HCT116 (cell line): ENCODE measurements at regions not wholly inside any gene's neighbourhood (a gene's known extent, or its start where the extent isn't known, plus 50 kb on each side); places are given as distances from the start of the nearest gene placed in this dataset.

Experiments
- ATAC-seq: fragments of 200-7000 bp; cut with Tn5 transposase; 2 replicates; pipeline ENCODE4 v1.9.1; 2020; ENCODE audit warnings: mild to moderate bottlenecking, moderate library complexity
- BruUV-seq: library from RNA; stranded (reverse); fragments of 400-500 nt; replicated peaks from 2 replicates; lab custom pipeline; 2021; lab: Mats Ljungman, UMichigan
- CTCF ChIA-PET: fragments of 300-600 bp; sonication (Branson Sonifier 250); formaldehyde crosslinking; loops from one replicate; lab custom pipeline; 2021; ENCODE audit warnings: antibody characterized with exemption; lab: Charles Lee
- POLR2A ChIA-PET: fragments of 300-600, 350-600 bp; sonication (Branson Sonifier 250); formaldehyde crosslinking; loops from one replicate; lab custom pipeline; 2021; ENCODE audit warnings: antibody characterized with exemption; lab: Charles Lee
- RAD21 ChIA-PET, 2 experiments: fragments of 300-600 bp; sonication (Branson Sonifier 250); formaldehyde crosslinking; loops; one replicate each; lab custom pipeline; 2023; ENCODE audit warnings: low total read pairs in 2 of 2; ENCODE audit not compliant: uncharacterized antibody in 2 of 2, unreplicated experiment in 2 of 2, low non-redundant PET in 1 of 2; lab: Charles Lee
- DNase-seq: peaks from one replicate; pipeline ENCODE4 v3.0.0-alpha.2; 2010; ENCODE audit warnings: low read depth, low spot score
- H2AFZ ChIP-seq: fragments of 200-600 bp; shearing (Covaris generic), sonication (generic); 2 replicates; pipeline ENCODE4 v1.6.1; 2017; ENCODE audit warnings: low read depth, mixed run types, mixed read lengths, antibody characterized with exemption, low read length; ENCODE audit not compliant: poor library complexity, severe bottlenecking
- H3K27ac ChIP-seq: 2 replicates; pipeline ENCODE4 v1.5.1; 2012; ENCODE audit warnings: low read depth, low read length
- H3K27me3 ChIP-seq: fragments of 200-600 bp; sonication (generic); 2 replicates; pipeline ENCODE4 v1.6.1; 2016; ENCODE audit warnings: mixed run types, low read length, mixed read lengths; ENCODE audit not compliant: insufficient read depth
- H3K36me3 ChIP-seq, 2 experiments: fragments of 200-500 bp in 1 of 2; fragments of 200-600 bp in 1 of 2; sonication (Bioruptor generic) in 1 of 2; sonication (generic) in 1 of 2; 2 replicates each; pipeline versions ENCODE4 v1.5.1 to v1.6.1; 2014 to 2016; ENCODE audit warnings: low read length in 2 of 2, inconsistent platforms in 1 of 2, mixed read lengths in 1 of 2, mixed run types in 1 of 2; ENCODE audit not compliant: insufficient read depth in 2 of 2, control insufficient read depth in 1 of 2
- H3K4me1 ChIP-seq, 2 experiments: fragments of 200-600 bp in 1 of 2; sonication (generic) in 1 of 2; 2 replicates each; pipeline versions ENCODE4 v1.5.1 to v1.6.1; 2012 to 2017; ENCODE audit warnings: low read length in 2 of 2, inconsistent platforms in 1 of 2, mild to moderate bottlenecking in 1 of 2, mixed read lengths in 1 of 2, mixed run types in 1 of 2, moderate library complexity in 1 of 2; ENCODE audit not compliant: insufficient read depth in 2 of 2, control insufficient read depth in 1 of 2
- H3K4me2 ChIP-seq: fragments of 200-600 bp; sonication (generic); 2 replicates; pipeline ENCODE4 v1.6.1; 2017; ENCODE audit warnings: mixed run types, low read length, mixed read lengths
- H3K4me3 ChIP-seq, 2 experiments: fragments of 200-600 bp in 1 of 2; sonication (generic) in 1 of 2; replicated peaks in 1 of 2; 2 replicates each; pipeline ENCODE4 v1.5.1; 2011 to 2016; ENCODE audit warnings: low read length in 2 of 2, control low read depth in 1 of 2, low read depth in 1 of 2, mild to moderate bottlenecking in 1 of 2, mixed read lengths in 1 of 2, mixed run types in 1 of 2
- H3K79me2 ChIP-seq: fragments of 200-600 bp; sonication (generic); 2 replicates; pipeline ENCODE4 v1.6.1; 2017; ENCODE audit warnings: mild to moderate bottlenecking, mixed run types, low read length, moderate library complexity, mixed read lengths; ENCODE audit not compliant: insufficient read depth
- H3K9ac ChIP-seq: fragments of 200-600 bp; sonication (generic); 2 replicates; pipeline ENCODE4 v1.6.1; 2016; ENCODE audit warnings: low read length, mixed read lengths
- H3K9me2 ChIP-seq: fragments of 200-600 bp; sonication (generic), shearing (Covaris generic); 2 replicates; pipeline ENCODE4 v1.6.1; 2017; ENCODE audit warnings: mixed run types, mild to moderate bottlenecking, moderate library complexity; ENCODE audit not compliant: insufficient read depth
- H3K9me3 ChIP-seq, 2 experiments: fragments of 200-500 bp in 1 of 2; fragments of 200-600 bp in 1 of 2; sonication (Bioruptor generic) in 1 of 2; sonication (generic) in 1 of 2; 2 replicates each; pipeline ENCODE4 v1.6.1; 2014 to 2017; ENCODE audit warnings: low read length in 2 of 2, mixed read lengths in 2 of 2, inconsistent platforms in 1 of 2, low read depth in 1 of 2, mild to moderate bottlenecking in 1 of 2, mixed run types in 1 of 2, moderate library complexity in 1 of 2; ENCODE audit not compliant: control insufficient read depth in 1 of 2, insufficient read depth in 1 of 2
- H4K20me1 ChIP-seq: fragments of 200-600 bp; sonication (generic), shearing (Covaris generic); 2 replicates; pipeline ENCODE4 v1.6.1; 2017; ENCODE audit warnings: mixed run types, mild to moderate bottlenecking, moderate library complexity; ENCODE audit not compliant: insufficient read depth
- CEBPB ChIP-seq: IDR thresholded peaks from 2 replicates; pipeline ENCODE4 v1.6.1; 2012; ENCODE audit warnings: low read depth
- EGR1 ChIP-seq: IDR thresholded peaks from 2 replicates; pipeline ENCODE4 v1.6.1; 2012; ENCODE audit warnings: low read depth
- ELF1 ChIP-seq: IDR thresholded peaks from 2 replicates; pipeline ENCODE4 v1.6.1; 2012; ENCODE audit warnings: low read depth, borderline replicate concordance
- JUND ChIP-seq: IDR thresholded peaks from 2 replicates; pipeline ENCODE4 v1.6.1; 2012
- RAD21 ChIP-seq: IDR thresholded peaks from 2 replicates; pipeline ENCODE4 v1.6.1; 2012; ENCODE audit warnings: low read depth, mild to moderate bottlenecking
- SP1 ChIP-seq: IDR thresholded peaks from 2 replicates; pipeline ENCODE4 v1.6.1; 2012; ENCODE audit warnings: low read depth
- YY1 ChIP-seq: IDR thresholded peaks from 2 replicates; pipeline ENCODE4 v1.6.1; 2011; ENCODE audit warnings: low read length, low read depth, moderate library complexity, mild to moderate bottlenecking; ENCODE audit not compliant: insufficient replicate concordance; ENCODE audit errors: extremely low read depth
- ZFX ChIP-seq: fragments of 450-650 bp; IDR thresholded peaks from 2 replicates; pipeline ENCODE4 v1.6.1; 2017
- ZNF274 ChIP-seq: fragments of 200-500 bp; sonication (Bioruptor generic); IDR thresholded peaks from 2 replicates; pipeline ENCODE4 v1.6.1; 2014; ENCODE audit warnings: mild to moderate bottlenecking, low read depth, low read length, inconsistent platforms
- intact Hi-C: fragments of 100-400 bp; cut with micrococcal nuclease; formaldehyde crosslinking; loops from 2 replicates; pipeline ENCODE4 v1.10.0; 2022
- TF ChIP-seq, protein P1 (sequence below): IDR thresholded peaks from 2 replicates; pipeline ENCODE4 v1.6.1; 2011; ENCODE audit warnings: mild to moderate bottlenecking, low read length, moderate library complexity; ENCODE audit not compliant: insufficient replicate concordance; ENCODE audit errors: extremely low read depth

DNA sequence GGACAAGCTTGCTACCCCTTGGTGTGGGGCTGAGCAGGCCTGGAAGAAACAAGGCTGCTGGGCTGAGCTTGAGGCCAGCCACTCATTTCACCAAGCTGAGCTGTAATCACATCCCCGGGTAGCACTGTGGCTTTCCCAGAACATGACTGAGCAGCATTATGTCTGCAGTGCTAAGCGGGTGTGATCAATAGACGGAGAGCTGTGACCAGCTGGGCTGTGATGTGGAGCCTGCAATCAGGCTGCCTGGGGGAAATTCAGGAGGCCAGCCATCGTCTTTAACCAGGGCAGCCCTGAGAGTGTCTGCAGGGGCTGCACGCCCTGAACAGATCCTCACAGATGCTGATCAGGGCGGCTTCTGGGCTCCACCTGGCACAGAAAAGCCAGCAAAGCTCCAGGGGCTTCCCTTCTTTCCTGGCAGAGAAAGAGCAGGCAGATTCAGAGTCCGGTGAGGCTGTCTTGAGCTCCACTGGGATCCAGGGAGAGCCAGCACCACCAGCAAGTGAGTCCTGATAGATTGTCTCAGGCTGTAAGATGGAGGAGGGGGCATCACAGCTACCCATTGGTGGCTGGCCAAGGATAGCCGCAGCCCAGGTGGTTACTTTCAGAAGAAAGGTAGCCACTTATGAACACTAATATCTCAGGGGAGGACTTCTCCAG lies 165.9 kb downstream of the NRN1 start:
- H3K27ac ChIP-seq = no peak overlapping the region
- H2AFZ ChIP-seq = no peak overlapping the region
- H3K27me3 ChIP-seq = peaks cover 34% of the 10 kb centered on the region
- H3K4me2 ChIP-seq = no peak overlapping the region
- H3K36me3 ChIP-seq = no peaks in the 10 kb centered on the region
- TF ChIP-seq ELF1 = no peak
- no peak for TF ChIP-seq EGR1
- no peak for TF ChIP-seq SP1
- TF ChIP-seq RAD21 = no peak
- TF ChIP-seq YY1 = no peak
- H3K79me2 ChIP-seq = no peaks in the 10 kb centered on the region
- H3K4me3 ChIP-seq = no peak overlapping the region
- no peaks in the 10 kb centered on the region for H4K20me1 ChIP-seq
- intact Hi-C loops = no loop called here
- DNase-seq = no peak
- H3K9me2 ChIP-seq = no peaks in the 10 kb centered on the region
- H3K9ac ChIP-seq = no peak overlapping the region
- no TSS peak for BruUV-seq
- POLR2A ChIA-PET = no interaction called here
- ATAC-seq = no peak
- H3K9me3 ChIP-seq = no peaks in the 10 kb centered on the region
- RAD21 ChIA-PET = no interaction called here
- CTCF ChIA-PET = no interaction called here
- H3K4me1 ChIP-seq = no peaks in the 10 kb centered on the region

DNA sequence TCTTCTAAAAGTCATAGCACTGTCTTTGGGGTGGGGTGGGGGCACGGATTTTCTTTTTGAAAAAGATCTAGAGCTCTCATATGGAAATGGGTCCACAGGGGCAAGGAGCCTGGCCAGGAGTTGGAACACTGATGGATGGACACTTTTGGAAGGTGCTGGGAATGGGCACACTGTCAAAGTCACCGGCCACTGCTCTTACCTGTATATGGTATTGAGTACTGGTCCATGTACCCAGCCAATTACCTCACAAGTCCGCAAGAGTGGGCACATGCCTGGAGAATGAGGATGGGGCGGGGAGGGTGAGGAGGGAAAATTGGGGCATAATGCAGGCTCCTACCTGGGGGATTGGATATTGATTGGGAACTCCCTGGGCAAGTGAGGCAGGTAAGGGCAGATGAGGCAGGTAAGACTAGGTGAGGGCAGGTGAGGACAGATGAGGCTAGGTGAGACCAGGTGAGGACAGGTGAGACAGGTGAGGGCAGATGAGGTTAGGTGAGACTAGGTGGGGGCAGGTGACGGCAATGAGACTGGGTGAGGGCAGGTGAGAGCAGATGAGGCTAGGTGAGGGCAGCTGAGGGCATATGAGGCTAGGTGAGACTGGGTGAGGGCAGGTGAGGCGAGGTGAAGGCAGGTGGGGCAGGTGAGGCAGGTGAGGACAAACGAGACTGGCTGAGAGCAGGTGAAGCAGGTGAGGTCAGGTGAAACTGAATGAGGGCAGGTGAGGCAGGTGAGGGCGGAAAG lies 167.9 kb downstream of the NRN1 start:
- no peak overlapping the region for H3K4me2 ChIP-seq
- TF ChIP-seq ZFX = no peak
- no peak for TF ChIP-seq JUND
- TF ChIP-seq ZNF274 = no peak
- no peak for TF ChIP-seq ELF1
- TF ChIP-seq CEBPB = no peak
- TF ChIP-seq, protein P1, sequence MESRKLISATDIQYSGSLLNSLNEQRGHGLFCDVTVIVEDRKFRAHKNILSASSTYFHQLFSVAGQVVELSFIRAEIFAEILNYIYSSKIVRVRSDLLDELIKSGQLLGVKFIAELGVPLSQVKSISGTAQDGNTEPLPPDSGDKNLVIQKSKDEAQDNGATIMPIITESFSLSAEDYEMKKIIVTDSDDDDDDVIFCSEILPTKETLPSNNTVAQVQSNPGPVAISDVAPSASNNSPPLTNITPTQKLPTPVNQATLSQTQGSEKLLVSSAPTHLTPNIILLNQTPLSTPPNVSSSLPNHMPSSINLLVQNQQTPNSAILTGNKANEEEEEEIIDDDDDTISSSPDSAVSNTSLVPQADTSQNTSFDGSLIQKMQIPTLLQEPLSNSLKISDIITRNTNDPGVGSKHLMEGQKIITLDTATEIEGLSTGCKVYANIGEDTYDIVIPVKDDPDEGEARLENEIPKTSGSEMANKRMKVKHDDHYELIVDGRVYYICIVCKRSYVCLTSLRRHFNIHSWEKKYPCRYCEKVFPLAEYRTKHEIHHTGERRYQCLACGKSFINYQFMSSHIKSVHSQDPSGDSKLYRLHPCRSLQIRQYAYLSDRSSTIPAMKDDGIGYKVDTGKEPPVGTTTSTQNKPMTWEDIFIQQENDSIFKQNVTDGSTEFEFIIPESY = no peak
- TF ChIP-seq, all 23 proteins: peak for 0
- Histone ChIP-seq H3K9me3 (no peaks in the 10 kb centered on the region), H3K9me2 (no peaks in the 10 kb centered on the region), H3K36me3 (no peaks in the 10 kb centered on the region), H2AFZ (no peak overlapping the region), H3K4me1 (no peaks in the 10 kb centered on the region), H3K27ac (no peak overlapping the region), H4K20me1 (no peaks in the 10 kb centered on the region), H3K9ac (no peak overlapping the region), H3K27me3 (peaks cover 14% of the 10 kb centered on the region), H3K79me2 (no peaks in the 10 kb centered on the region), H3K4me3 (no peak overlapping the region)
- DNase-seq (no peak), ATAC-seq (no peak)
- RAD21 ChIA-PET = no interaction called here
- POLR2A ChIA-PET = no interaction called here
- BruUV-seq = no TSS peak
- intact Hi-C loops = no loop called here
- CTCF ChIA-PET = no interaction called here
